ENCODE measurements at regions not wholly inside any gene's neighbourhood (a gene's known extent, or its start where the extent isn't known, plus 50 kb on each side); places are given as distances from the start of the nearest gene placed in this dataset.

- Histone ChIP-seq H3K27ac (replicated peaks) (peak overlapping the region; percentile 67), H3K36me3 (no peaks in the 10 kb centered on the region), H3K4me3 (no peak overlapping the region), H3K9me3 (replicated peaks) (no peaks in the 10 kb centered on the region), H3K4me1 (peaks cover 4% of the 10 kb centered on the region), H3K27me3 (ENCODE audit: low read depth) (peaks cover 5% of the 10 kb centered on the region)
- DNase-seq = peak; percentile 58
- no peak for TF ChIP-seq CTCF (IDR thresholded peaks at IDR 0.05; ENCODE audit: borderline replicate concordance)
- intact Hi-C loops (cut with micrococcal nuclease) = no loop called here
Observed at GRCh38 chr18:45449418-45450227, 165.7 kb upstream of the SLC14A2 start.

- Histone ChIP-seq H3K27me3 (ENCODE audit: low read depth) (no peaks in the 10 kb centered on the region), H3K9me3 (replicated peaks) (no peaks in the 10 kb centered on the region), H3K4me3 (no peak overlapping the region), H3K36me3 (no peaks in the 10 kb centered on the region), H3K27ac (replicated peaks) (peak overlapping the region; percentile 19), H3K4me1 (peaks cover 16% of the 10 kb centered on the region)
- intact Hi-C loops (cut with micrococcal nuclease) = no loop called here
- no peak for TF ChIP-seq CTCF (IDR thresholded peaks at IDR 0.05; ENCODE audit: borderline replicate concordance)
- peak; percentile 25 for DNase-seq
Observed at GRCh38 chr18:45456090-45457021, 158.9 kb upstream of the SLC14A2 start.

GRCh38 chr18:45458033-45458432 lies 157.2 kb upstream of the SLC14A2 start:
- Histone ChIP-seq H3K9me3 (replicated peaks) (no peaks in the 10 kb centered on the region), H3K4me3 (no peak overlapping the region), H3K36me3 (no peaks in the 10 kb centered on the region), H3K27me3 (ENCODE audit: low read depth) (no peaks in the 10 kb centered on the region), H3K27ac (replicated peaks) (no peak overlapping the region), H3K4me1 (peaks cover 16% of the 10 kb centered on the region)
- no peak for TF ChIP-seq CTCF (IDR thresholded peaks at IDR 0.05; ENCODE audit: borderline replicate concordance)
- intact Hi-C loops (cut with micrococcal nuclease) = no loop called here
- no peak for DNase-seq

- Histone ChIP-seq H3K36me3 (no peaks in the 10 kb centered on the region), H3K4me3 (no peak overlapping the region), H3K27me3 (ENCODE audit: low read depth) (no peaks in the 10 kb centered on the region), H3K9me3 (replicated peaks) (no peaks in the 10 kb centered on the region), H3K27ac (replicated peaks) (no peak overlapping the region), H3K4me1 (peaks cover 2% of the 10 kb centered on the region)
- intact Hi-C loops (cut with micrococcal nuclease) = no loop called here
- DNase-seq = no peak
- no peak for TF ChIP-seq CTCF (IDR thresholded peaks at IDR 0.05; ENCODE audit: borderline replicate concordance)
Observed at GRCh38 chr18:45462179-45462578, 153.1 kb upstream of the SLC14A2 start.

GRCh38 chr18:45463451-45463850 lies 151.8 kb upstream of the SLC14A2 start:
- TF ChIP-seq CTCF (IDR thresholded peaks at IDR 0.05; ENCODE audit: borderline replicate concordance) = no peak
- Histone ChIP-seq H3K9me3 (replicated peaks) (no peaks in the 10 kb centered on the region), H3K27ac (replicated peaks) (no peak overlapping the region), H3K27me3 (ENCODE audit: low read depth) (no peaks in the 10 kb centered on the region), H3K4me1 (peaks cover 5% of the 10 kb centered on the region), H3K36me3 (no peaks in the 10 kb centered on the region), H3K4me3 (no peak overlapping the region)
- intact Hi-C loops (cut with micrococcal nuclease) = no loop called here
- DNase-seq = no peak

Measured in left ventricle myocardium inferior (tissue), 1 donor.